Activated naive CD4-positive, alpha-beta T cell treated with anti-CD3 and anti-CD28 coated beads, Interleukin-2, amount 50 U/mL, for 72 hours (primary cell): ENCODE measurements at regions not wholly inside any gene's neighbourhood (a gene's known extent, or its start where the extent isn't known, plus 50 kb on each side); places are given as distances from the start of the nearest gene placed in this dataset.
A peak's percentile ranks its signal among the peaks of the same experiment; 100 is the strongest.

ENCODE experiments used
- ATAC-seq, 2 donors: fragments of 150-1000 bp; cut with Tn5 transposase; 2 replicates each; pipeline ENCODE4 v1.10.0; 2021; ENCODE audit warnings: mild to moderate bottlenecking in 2 of 2, moderate library complexity in 2 of 2
- DNase-seq, 2 donors: peaks; one replicate each; pipeline ENCODE4 v3.0.0; 2021 to 2022; ENCODE audit warnings: low spot score in 2 of 2
- H3K27ac Mint-ChIP-seq, 2 donors: one replicate each; pipeline ENCODE4 v1.8.0; 2022; ENCODE audit warnings: mild to moderate bottlenecking in 2 of 2, mixed read lengths in 2 of 2
- H3K36me3 Mint-ChIP-seq, 2 donors: one replicate each; pipeline ENCODE4 v1.8.0; 2022; ENCODE audit warnings: mixed read lengths in 2 of 2
- H3K9me3 Mint-ChIP-seq, 2 donors: one replicate each; pipeline ENCODE4 v1.8.0; 2022; ENCODE audit warnings: mixed read lengths in 2 of 2

DNA sequence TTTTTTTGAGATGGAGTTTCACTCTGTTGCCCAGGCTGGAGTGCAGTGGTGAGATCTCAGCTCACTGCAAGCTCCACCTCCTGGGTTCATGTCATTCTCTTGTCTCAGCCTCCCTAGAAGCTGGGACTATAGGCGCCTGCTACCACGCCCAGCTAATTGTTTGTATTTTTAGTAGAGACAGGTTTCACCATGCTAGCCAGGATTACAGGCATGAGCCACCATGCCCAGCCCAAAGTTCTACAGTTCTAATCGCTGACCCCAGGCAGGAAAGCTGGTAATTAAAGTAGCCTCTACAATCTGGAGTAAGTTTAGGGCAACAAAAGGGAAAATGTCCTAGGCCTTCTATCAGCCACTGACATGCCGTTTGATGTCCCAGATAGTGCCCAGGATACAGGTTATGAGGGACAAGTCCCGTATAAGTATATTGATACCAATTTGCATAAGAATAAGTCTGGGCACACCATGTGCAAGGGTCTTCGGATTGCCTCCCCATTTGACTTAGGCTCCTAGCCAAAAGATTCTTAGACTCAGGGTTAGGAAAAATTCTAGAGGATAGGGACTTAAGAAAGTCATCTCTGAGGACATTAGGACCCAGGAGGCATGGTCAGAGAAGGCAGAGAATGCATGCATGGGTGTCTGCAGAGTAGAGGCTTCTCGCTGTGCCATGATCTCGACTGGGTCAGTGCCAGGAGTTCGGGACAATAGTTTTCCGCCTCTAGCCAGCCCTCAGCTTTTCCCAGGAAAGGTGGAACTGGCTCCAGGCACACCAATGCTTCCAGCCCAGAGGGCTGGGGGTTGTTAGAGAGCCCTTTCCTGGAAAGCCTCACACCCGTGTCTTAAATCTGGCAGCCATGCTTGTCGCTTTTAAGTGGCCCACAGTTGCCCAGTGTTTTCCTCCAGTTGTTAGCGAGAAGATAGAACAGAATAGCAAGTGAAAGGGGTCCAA lies 1111.1 kb downstream of the TAF11L14 start:
- H3K36me3 Mint-ChIP-seq, result peaks cover 16 to 20% of the 10 kb centered on the region in 2 donors
- peaks cover 4 to 17% of the 10 kb centered on the region in 2 donors for H3K9me3 Mint-ChIP-seq
- peak overlapping the region; percentile 92 to 95 for H3K27ac Mint-ChIP-seq
- DNase-seq (no peak), ATAC-seq (peak; percentile 38 to 57)

DNA sequence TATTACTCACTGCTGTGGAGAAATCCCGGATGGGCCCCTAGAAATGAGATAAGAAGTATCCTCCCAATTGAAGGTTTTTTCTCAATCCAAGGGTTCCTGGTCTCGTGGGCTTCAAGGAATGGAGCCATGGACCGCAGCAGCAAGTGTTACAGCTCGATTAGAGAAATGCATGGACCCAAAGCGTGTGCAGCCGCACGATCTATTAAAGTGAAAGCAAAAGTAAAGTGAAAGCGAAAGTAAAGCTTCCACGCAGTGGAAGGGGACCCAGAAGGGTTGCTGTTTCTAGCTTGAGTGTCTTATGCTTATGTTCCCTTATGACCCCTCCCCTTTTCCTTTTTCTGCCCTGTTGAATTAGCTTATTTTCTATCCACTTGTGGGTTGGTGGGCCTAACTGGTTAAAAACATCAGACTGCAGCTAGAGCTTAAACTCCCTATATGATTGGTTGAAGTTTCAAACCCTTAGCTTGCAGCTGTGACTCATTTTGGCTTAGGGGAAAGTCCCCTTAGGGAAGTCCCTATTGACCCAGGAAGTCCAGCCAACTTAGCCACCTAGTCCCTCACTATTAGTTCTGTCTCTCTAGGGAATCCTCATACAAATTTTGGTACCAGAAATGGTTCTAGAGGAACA lies 1111.8 kb downstream of the TAF11L14 start:
- peaks cover 4 to 17% of the 10 kb centered on the region in 2 donors for H3K9me3 Mint-ChIP-seq
- H3K36me3 Mint-ChIP-seq, result peaks cover 16 to 20% of the 10 kb centered on the region in 2 donors
- peak overlapping the region; percentile 92 to 95 for H3K27ac Mint-ChIP-seq
- DNase-seq (no peak), ATAC-seq (peak; percentile 73 to 78)

DNA sequence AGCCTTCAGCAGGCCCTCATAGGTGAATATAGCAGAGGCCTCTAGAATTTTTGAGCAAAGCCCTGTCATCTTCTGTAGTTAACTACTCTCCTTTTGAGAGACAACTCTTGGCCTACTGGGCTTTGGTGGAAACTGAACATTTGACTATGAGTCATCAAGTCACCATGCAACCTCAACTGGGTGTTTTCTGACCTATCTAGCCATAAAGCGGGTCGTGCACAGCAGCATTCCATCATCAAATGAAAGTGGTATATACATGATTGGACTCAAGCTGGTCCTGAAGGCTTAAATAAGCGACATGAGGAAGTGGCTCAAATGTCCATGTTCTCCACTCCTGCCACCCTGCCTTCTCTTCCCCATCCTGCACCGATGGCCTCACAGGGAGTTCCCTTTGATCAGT lies 1115.5 kb downstream of the TAF11L14 start:
- peaks cover 4 to 12% of the 10 kb centered on the region in 2 donors for H3K9me3 Mint-ChIP-seq
- peaks cover 10 to 20% of the 10 kb centered on the region in 2 donors for H3K36me3 Mint-ChIP-seq
- ATAC-seq, result peak; percentile 46 to 66
- H3K27ac Mint-ChIP-seq, result no peak overlapping the region
- DNase-seq, result no peak

DNA sequence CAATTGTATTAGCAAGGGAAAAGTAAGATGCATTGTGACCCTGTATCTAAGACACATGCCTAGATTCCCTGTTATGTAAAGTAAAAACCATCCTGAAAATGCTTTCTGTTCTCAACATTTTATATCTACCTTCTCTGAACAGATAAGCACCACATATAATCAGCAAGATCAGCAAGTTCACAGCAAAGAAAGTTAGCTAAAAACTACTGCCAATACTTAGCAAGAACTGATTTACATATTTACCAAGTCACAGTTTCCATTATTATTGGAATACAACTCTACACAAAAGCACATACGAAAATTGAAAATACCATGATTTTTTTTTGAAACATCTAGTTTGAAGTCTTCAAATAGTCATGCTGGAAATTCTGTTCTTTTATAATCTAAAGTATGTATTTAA lies 1118.1 kb downstream of the TAF11L14 start:
- H3K27ac Mint-ChIP-seq, result no peak overlapping the region
- no peak for ATAC-seq
- no peak for DNase-seq
- peaks cover 5 to 6% of the 10 kb centered on the region in 2 donors for H3K36me3 Mint-ChIP-seq
- H3K9me3 Mint-ChIP-seq, result peaks cover 4 to 10% of the 10 kb centered on the region in 2 donors

DNA sequence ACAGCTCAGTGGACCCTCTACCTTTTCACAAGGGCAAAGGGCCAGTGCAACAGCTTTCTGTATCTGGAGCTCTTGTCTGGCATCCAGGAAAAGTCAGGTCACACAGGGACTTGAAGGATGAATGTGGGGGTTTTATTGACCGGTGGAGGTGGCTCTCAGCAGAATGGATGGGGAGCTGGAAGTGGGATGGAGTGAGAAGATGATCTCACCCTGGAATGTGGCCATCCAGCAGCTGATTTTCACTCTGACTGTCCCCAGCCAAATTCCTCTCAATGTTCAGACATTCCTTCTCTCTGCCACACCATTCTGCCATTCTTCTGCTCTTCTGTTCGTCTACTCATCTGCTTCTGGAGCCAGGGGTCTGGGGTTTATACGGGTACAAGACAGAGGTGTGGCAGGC lies 1119.9 kb downstream of the TAF11L14 start:
- peaks cover 0 to 5% of the 10 kb centered on the region in 2 donors for H3K36me3 Mint-ChIP-seq
- no peak for ATAC-seq
- DNase-seq, result no peak
- H3K9me3 Mint-ChIP-seq, result peaks cover 4% of the 10 kb centered on the region in 2 donors
- H3K27ac Mint-ChIP-seq, result no peak overlapping the region

DNA sequence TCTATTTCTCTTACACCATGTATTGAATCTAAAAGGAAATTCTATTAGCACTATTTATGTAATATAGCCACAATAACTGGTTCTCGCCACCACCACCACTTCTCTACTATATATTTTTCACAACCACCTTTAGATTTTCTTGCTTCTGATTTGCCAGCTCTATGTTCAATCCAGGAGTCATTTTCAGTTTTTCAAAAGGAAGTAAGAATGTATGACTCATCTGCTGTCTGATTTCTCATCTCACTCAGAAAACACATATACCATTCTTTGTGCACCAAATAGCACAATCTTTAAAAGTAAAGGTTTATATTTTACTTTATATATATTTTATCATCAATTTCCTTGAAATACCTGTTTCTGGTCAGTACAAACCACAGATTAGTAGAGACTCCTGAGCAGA lies 1127.5 kb downstream of the TAF11L14 start:
- DNase-seq (no peak), ATAC-seq (peak; percentile 84 to 88)
- Mint-ChIP-seq H3K9me3 (no peaks in the 10 kb centered on the region), H3K27ac (no peak overlapping the region), H3K36me3 (no peaks in the 10 kb centered on the region)

DNA sequence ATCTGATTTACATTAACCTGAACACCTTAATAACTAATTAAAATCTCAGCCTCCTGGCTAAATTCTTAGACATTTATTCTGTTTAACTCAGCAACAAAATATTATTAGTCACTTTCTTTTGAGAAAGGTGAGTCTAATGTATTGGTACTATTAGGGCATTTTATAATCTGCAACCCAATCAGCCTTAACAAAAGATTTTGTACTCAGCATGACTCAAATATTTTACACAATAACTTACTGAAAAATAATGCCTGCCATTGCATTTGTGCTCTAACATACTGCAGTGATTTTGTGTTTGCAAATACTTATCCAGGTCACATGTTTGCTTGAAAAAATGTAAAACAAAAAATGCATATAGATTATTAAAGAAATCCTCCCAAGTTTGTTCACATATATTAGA lies 1129.9 kb downstream of the TAF11L14 start:
- Mint-ChIP-seq H3K27ac (no peak overlapping the region), H3K36me3 (no peaks in the 10 kb centered on the region)
- no peak for ATAC-seq

DNA sequence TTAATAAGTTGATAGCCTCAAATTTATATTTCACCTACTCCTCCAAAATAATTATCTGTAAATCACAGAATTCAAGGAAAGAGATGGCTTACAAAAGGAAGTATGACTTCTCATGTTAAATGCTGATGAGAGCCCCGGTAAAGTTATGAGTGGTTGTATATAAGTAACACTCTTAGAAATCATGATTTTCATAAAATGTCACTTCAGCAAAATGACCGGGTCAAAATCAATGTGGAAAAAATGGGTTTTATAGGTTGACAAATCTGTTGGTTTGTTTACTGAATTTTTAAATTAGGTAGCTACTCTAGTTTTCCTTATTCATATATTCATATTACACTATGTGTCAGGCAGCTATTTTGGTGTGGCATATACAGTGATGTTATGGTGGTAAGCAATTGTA lies 1131.0 kb downstream of the TAF11L14 start:
- Mint-ChIP-seq H3K36me3 (no peaks in the 10 kb centered on the region), H3K9me3 (no peaks in the 10 kb centered on the region), H3K27ac (no peak overlapping the region)
- ATAC-seq (no peak), DNase-seq (no peak)

More for the DNA sequence above, 1129.9 kb downstream of the TAF11L14 start:
- H3K9me3 Mint-ChIP-seq, result no peaks in the 10 kb centered on the region
- no peak for DNase-seq

DNA sequence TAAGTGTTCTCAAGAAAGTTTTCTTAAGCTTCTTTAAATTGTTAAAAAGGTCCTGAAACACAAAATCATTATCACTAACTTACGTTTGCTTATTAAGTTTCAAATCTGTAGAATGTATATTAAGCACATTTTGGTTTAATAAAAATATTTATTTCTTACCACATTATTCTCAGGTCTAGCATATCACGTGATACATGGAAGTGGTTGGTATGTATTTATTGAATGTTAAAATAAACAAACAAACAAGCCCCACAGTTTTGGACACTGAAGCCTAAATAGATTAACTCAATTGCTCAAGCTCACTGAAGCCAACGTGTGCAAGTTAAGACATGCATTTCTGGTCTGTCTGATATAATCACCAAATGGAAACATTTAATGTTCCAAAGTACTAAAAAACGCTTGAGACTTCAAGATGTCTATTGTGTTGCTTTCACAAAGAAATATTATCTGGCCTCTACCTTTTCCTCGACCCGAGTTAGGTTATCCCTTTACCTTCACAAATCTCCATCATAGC lies 1136.9 kb downstream of the TAF11L14 start:
- Mint-ChIP-seq H3K9me3 (no peaks in the 10 kb centered on the region), H3K36me3 (no peaks in the 10 kb centered on the region), H3K27ac (no peak overlapping the region)
- DNase-seq, result no peak
- ATAC-seq, result no peak

DNA sequence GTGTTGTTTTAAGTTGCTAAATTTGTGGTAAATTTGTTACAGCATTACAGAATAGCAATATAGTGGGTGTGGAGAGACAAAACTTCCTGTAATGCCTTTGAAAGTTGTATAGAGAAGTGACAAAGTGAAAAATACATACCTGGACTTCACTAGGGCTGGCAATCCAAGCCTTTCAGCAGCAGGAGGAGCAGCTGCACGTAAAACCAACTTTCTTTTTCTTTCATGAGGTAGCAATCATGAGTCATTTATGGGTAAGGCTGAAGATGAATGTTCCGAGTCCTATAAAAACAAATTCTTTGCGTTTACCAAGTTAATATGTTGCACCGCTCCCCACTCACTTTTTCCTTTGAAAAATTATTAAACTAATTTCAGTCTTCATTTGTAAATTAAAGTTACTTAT lies 1138.2 kb downstream of the TAF11L14 start:
- DNase-seq (no peak), ATAC-seq (peak; percentile 47 to 73)
- H3K36me3 Mint-ChIP-seq, result no peaks in the 10 kb centered on the region
- no peak overlapping the region for H3K27ac Mint-ChIP-seq
- H3K9me3 Mint-ChIP-seq, result no peaks in the 10 kb centered on the region

DNA sequence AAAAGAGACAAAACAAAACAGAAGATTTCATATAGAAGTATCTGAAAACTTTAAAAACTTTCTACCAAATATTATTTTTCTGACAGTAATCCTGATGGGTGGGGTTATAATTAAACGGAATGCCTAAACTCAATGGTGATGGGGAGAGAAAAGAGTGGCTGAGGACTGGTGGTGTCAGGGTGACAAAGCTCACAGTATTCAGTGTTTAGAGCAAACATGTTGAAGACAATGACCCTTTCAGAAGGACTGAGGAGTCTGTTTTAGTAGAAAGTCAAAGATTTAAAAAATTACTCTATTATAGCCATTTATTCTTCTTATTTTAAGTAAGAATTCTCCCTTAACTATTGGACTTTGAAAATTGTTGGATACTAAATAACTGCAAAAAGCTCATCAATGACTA lies 1144.0 kb downstream of the TAF11L14 start:
- Mint-ChIP-seq H3K9me3 (no peaks in the 10 kb centered on the region), H3K27ac (no peak overlapping the region), H3K36me3 (no peaks in the 10 kb centered on the region)
- no peak for ATAC-seq
- DNase-seq, result no peak

DNA sequence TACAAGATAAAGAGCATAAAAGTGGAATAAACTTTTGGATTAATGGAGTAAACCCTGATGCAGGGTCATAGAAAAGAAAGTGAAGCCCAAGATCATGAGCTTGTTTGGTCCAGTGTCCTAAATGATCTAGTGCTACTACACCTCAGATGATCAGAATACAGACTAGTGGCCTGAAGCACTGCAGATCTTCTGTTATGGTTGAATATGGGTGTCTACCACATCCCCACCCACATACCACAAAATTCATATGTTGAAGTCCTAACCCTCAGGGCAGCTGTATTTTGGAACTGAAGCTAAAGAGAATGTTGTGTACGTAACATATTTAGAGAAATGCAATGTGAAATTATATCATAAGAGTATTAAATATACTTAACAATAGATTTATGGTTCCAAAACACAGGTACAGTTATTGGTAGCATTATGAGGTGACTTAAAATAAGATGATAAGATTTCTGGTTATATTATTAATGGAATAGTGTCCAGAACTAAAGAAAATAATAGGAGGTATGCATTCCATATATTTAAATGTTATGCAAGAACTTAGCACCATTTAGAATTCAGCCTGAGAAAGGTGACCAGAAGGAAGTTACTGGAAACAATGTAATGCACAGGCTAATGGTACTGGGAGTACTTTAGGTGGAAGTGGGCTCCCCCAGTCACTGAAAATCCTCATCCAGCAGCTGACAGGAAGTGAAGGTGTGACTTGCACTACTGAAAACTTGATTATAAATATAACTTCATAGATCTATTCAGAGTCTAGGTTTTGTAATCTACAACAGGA lies 1155.1 kb downstream of the TAF11L14 start:
- DNase-seq (no peak), ATAC-seq (no peak)
- no peak overlapping the region for H3K27ac Mint-ChIP-seq
- H3K9me3 Mint-ChIP-seq, result no peaks in the 10 kb centered on the region
- H3K36me3 Mint-ChIP-seq, result no peaks in the 10 kb centered on the region

DNA sequence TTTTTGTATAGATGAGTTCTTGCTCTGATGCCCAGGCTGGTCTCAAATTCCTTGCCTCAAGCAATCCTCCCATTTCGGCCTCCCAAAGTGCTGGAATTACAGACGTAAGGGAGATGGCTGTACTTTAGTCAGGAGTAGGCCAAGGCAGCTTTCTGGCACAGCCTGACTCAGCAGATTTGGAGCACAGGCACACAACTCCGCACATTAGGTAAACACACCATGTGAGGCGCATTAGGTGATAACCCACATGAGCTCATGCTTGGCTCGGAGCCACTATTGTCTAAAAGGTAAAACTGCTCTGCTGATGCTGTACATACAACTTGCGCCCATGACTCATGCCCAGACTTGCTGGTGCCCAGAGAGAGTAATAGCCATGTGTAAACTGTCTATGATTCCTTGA lies 1157.9 kb downstream of the TAF11L14 start:
- no peak for DNase-seq
- no peak for ATAC-seq
- Mint-ChIP-seq H3K9me3 (no peaks in the 10 kb centered on the region), H3K27ac (no peak overlapping the region), H3K36me3 (no peaks in the 10 kb centered on the region)

DNA sequence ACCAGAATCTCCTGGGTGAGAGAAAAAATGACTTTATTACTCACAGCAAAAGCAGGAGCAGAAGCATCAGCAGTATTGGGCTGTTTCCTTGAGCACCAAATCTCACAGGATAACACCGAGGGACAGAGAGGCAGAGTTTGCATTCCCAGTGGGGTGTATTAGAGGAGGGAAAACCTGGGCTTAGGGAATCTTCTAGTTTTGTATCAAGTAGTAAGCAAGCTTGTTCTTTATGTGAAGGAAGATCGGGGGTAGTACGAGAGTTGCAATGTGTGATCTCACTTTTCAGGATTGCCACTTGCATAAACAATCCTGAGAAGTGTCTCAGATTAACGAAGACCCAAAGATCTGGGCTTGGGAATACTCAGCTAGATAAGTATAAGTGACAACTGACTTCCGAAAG lies 1163.0 kb downstream of the TAF11L14 start:
- no peak overlapping the region for H3K27ac Mint-ChIP-seq
- H3K9me3 Mint-ChIP-seq, result no peaks in the 10 kb centered on the region
- ATAC-seq, result no peak
- H3K36me3 Mint-ChIP-seq, result no peaks in the 10 kb centered on the region
- no peak for DNase-seq

DNA sequence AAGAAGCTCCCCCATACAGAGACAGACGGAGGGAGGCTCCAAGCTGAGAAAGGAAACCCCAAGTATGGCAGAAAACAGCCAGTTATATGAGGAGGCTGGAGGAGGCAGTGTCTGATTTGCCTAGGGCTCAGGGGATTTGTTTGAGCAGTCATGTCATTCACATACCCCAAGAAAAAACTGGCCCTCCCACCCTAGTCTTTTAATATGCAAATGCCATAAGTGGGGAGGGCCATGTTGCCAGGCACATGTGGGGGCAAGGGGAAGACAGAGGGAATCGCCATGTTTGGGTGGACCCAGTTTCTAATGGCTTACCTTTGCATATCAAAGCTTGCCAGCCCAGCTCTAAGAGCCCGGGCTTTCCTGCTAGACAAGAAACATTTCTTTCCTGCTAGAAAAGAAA lies 1163.8 kb downstream of the TAF11L14 start:
- DNase-seq (no peak), ATAC-seq (no peak)
- no peaks in the 10 kb centered on the region for H3K36me3 Mint-ChIP-seq
- no peak overlapping the region for H3K27ac Mint-ChIP-seq
- no peaks in the 10 kb centered on the region for H3K9me3 Mint-ChIP-seq

DNA sequence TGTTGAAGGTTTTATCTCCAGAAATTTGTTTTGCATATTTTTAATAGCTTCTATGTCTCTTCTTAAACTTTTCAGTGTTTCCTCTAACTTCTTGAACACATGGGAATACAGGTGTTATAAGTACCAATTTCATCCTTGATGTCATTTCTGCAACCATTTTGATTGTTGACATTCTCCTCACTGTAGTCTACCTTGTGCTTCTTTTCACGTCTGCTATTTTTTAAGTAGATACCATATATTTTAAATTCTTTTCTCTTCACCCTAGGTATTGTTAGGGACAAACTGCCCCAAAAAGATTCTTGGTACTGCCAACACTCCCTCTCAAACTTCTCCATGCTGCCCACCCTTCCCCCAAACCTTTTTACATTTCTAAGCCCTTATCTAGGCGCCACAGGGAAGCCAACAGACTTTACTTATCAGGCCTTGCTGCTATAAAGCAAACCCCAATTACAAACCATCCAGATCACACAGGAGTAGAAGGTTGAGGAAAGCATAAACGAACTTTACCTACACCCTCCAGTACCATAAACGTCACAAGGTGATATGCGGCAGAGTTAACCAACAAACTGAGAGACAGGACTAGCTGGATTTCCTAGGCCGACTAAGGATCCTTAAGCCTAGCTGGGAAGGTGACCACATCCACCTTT lies 1165.3 kb downstream of the TAF11L14 start:
- ATAC-seq, result no peak
- DNase-seq, result no peak
- Mint-ChIP-seq H3K27ac (no peak overlapping the region), H3K9me3 (no peaks in the 10 kb centered on the region), H3K36me3 (no peaks in the 10 kb centered on the region)
